ENCODE measurements at regions not wholly inside any gene's neighbourhood (a gene's known extent, or its start where the extent isn't known, plus 50 kb on each side); places are given as distances from the start of the nearest gene placed in this dataset.

DNA sequence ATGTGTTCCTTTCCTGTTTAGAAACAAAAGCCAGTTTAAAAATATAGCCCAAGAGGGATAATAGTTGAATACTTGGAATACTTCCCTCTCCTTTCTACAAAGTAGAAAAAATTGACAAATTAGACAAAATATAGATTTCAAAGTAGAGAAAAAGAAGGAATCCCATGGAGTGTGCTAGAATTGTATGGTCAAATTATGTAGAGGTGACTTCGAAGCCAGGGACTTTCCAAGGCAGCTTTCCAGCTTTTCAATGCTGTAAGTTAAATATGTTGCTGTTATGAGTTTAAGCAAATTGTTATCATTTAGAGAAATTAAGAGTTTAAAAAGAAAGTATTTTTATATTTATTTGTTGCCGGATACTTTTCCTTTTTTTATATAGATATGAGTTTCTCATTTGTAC is 415.5 kb upstream of the OPRM1 start:
- TF ChIP-seq, protein P1, sequence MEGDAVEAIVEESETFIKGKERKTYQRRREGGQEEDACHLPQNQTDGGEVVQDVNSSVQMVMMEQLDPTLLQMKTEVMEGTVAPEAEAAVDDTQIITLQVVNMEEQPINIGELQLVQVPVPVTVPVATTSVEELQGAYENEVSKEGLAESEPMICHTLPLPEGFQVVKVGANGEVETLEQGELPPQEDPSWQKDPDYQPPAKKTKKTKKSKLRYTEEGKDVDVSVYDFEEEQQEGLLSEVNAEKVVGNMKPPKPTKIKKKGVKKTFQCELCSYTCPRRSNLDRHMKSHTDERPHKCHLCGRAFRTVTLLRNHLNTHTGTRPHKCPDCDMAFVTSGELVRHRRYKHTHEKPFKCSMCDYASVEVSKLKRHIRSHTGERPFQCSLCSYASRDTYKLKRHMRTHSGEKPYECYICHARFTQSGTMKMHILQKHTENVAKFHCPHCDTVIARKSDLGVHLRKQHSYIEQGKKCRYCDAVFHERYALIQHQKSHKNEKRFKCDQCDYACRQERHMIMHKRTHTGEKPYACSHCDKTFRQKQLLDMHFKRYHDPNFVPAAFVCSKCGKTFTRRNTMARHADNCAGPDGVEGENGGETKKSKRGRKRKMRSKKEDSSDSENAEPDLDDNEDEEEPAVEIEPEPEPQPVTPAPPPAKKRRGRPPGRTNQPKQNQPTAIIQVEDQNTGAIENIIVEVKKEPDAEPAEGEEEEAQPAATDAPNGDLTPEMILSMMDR (IDR thresholded peaks at IDR 0.05 in 8 of 11, conservative IDR thresholded peaks at IDR 0.05 in 3 of 11): no peak
- no peak for TF ChIP-seq POLR2AphosphoS5 (IDR thresholded peaks at IDR 0.05)
- no peak for TF ChIP-seq POLR2A (IDR thresholded peaks at IDR 0.05)
- Histone ChIP-seq H3K27me3 (replicated peaks in 1 of 7) (no peaks in the 10 kb centered on the region), H3K9me3 (peaks cover 0 to 8% (median 0%) of the 10 kb centered on the region in 8 donors), H3K4me3 (no peak overlapping the region), H3K27ac (no peak overlapping the region), H3K4me1 (no peaks in the 10 kb centered on the region), H3K36me3 (no peaks in the 10 kb centered on the region)
- no peak for DNase-seq
- intact Hi-C loops (cut with DNase I; ENCODE audit: low total_unique reads): no loop called here
- 62 to 89% (median 79%) methylated on average over 2 of the region's 2 CpGs for WGBS, 5 donors

DNA sequence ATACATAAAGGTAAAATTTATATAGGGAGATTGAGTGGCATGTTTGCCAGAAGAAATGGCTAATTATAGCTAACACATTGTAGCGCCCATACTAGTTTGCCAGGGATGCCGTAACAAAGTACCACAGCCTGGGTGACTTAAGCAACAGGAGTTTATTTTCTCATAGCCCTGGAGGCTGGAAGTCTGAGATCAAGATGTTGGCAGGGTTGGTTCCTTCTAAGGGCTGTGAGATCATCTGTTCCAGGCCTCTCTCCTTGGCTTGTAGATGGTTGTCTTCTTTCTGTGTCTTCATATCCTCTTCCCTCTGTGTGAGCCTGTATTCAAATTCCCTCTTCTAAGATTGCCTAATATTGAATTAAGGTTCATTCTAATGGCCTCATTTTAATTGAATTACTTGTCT is 417.5 kb upstream of the OPRM1 start:
- no peak for DNase-seq
- Histone ChIP-seq H3K27ac (no peak overlapping the region), H3K9me3 (peaks cover 0 to 8% (median 0%) of the 10 kb centered on the region in 8 donors), H3K4me1 (no peaks in the 10 kb centered on the region), H3K36me3 (no peaks in the 10 kb centered on the region), H3K27me3 (replicated peaks in 1 of 7) (no peaks in the 10 kb centered on the region), H3K4me3 (no peak overlapping the region)
- intact Hi-C loops (cut with DNase I; ENCODE audit: low total_unique reads): no loop called here
- 93 to 100% (median 98%) methylated on average over 2 of the region's 2 CpGs for WGBS, 5 donors
- TF ChIP-seq POLR2AphosphoS5 (IDR thresholded peaks at IDR 0.05) (no peak), POLR2A (IDR thresholded peaks at IDR 0.05) (no peak)
- TF ChIP-seq, protein P1 (IDR thresholded peaks at IDR 0.05 in 8 of 11, conservative IDR thresholded peaks at IDR 0.05 in 3 of 11): no peak

DNA sequence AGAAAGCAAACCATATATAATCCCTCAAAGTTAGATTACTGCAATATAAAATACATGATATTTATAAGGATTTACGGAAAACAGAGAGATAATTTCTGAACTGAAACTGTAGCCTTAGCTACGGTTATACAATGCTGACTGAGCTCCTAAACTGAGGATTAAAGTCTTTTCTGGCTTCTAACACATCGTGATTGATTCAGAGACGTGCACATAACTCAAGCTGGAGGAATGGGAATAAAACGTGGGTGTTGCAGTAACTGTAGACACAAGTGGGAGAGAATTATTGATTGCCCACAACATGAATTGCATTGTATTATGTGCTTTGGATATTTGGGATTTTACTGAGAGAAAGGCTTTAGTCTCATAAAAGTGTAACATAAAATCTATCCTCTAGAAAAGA is 418.0 kb upstream of the OPRM1 start:
- Histone ChIP-seq H3K4me3 (no peak overlapping the region), H3K27me3 (replicated peaks in 1 of 7) (no peaks in the 10 kb centered on the region), H3K27ac (no peak overlapping the region), H3K36me3 (no peaks in the 10 kb centered on the region), H3K4me1 (no peaks in the 10 kb centered on the region), H3K9me3 (peaks cover 0 to 8% (median 0%) of the 10 kb centered on the region in 8 donors)
- intact Hi-C loops (cut with DNase I; ENCODE audit: low total_unique reads): no loop called here
- no peak for DNase-seq
- TF ChIP-seq POLR2A (IDR thresholded peaks at IDR 0.05): no peak
- TF ChIP-seq, protein P1 (IDR thresholded peaks at IDR 0.05 in 8 of 11, conservative IDR thresholded peaks at IDR 0.05 in 3 of 11): no peak
- no peak for TF ChIP-seq POLR2AphosphoS5 (IDR thresholded peaks at IDR 0.05)
- WGBS, 5 donors: 67 to 80% (median 77%) methylated on average over 5 of the region's 5 CpGs

DNA sequence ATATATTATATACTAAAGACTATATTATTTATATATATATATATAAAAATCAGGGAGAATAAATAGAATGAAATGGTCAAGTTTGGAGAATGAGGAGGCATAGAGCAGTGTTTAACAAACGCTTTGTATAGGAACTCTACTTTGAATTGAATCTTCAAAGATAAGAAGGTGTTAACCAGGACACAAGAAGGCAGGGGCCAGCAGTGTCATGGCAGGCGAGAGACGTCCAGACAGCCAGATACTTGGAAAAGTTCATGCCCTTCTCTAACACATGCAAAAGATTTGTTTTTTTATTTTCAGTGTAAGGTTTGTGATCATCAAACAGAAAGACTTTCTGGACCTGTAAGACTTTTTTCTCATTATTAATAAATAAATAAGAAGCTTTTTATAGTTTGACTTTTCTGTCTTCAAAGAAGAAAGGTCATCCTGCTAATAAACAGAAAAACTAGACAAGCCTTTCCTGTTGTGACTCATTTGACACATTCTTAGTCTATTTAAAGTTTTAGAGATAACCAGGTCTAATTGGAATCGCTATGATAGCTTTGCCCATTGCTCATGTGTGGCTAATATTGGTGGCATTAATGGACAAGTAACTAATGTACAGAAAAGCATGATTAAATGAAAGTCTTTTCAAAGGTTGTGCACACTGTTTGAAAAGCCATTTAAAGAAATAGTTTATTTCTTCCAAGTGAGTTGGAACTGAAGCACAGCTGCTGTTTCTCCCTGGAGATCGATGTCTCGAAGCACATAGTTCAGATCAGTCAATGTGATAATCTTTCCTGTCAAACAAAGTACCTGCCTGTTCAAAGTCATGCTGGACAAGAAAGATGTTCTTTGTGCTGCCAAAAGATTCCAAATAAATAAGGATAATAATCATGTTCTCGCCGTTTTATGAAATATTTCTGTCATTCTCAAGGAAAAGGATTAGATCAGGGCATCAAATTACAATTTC is 420.4 kb upstream of the OPRM1 start:
- TF ChIP-seq POLR2A (IDR thresholded peaks at IDR 0.05) (no peak), POLR2AphosphoS5 (IDR thresholded peaks at IDR 0.05) (no peak)
- TF ChIP-seq, protein P1 (IDR thresholded peaks at IDR 0.05 in 8 of 11, conservative IDR thresholded peaks at IDR 0.05 in 3 of 11): no peak
- 57 to 63% (median 60%) methylated on average over 8 of the region's 8 CpGs for WGBS, 5 donors
- no peak overlapping the region for H3K4me3 ChIP-seq
- DNase-seq: no peak
- H3K4me1 ChIP-seq: no peaks in the 10 kb centered on the region
- H3K27me3 ChIP-seq (replicated peaks in 1 of 7): no peaks in the 10 kb centered on the region
- H3K36me3 ChIP-seq: no peaks in the 10 kb centered on the region
- intact Hi-C loops (cut with DNase I; ENCODE audit: low total_unique reads): no loop called here
- no peak overlapping the region for H3K27ac ChIP-seq
- no peaks in the 10 kb centered on the region for H3K9me3 ChIP-seq
